K562 (cell line): ENCODE measurements at regions not wholly inside any gene's neighbourhood (a gene's known extent, or its start where the extent isn't known, plus 50 kb on each side); places are given as distances from the start of the nearest gene placed in this dataset.

Source experiments
- ATAC-seq: fragments of 200-7000 bp; cut with Tn5 transposase; 3 replicates; pipeline ENCODE4 v1.9.1; 2020; ENCODE audit warnings: moderate library complexity
- BruUV-seq: library from RNA; stranded (reverse); fragments of 400-500 nt; replicated peaks from 2 replicates; lab custom pipeline; 2021; lab: Mats Ljungman, UMichigan
- CTCF ChIA-PET: fragments of 300-600 bp; formaldehyde crosslinking; extraction: SDS; loops from one replicate; lab custom pipeline; 2021; ENCODE audit warnings: low intra/inter-chr PET ratio; lab: Yijun Ruan, JAX
- POLR2A ChIA-PET: fragments of 300-600, 350-650 bp; sonication (Branson Sonifier 250); formaldehyde crosslinking; extraction: SDS; loops from one replicate; lab custom pipeline; 2021; ENCODE audit warnings: antibody characterized with exemption, inconsistent platforms; lab: Yijun Ruan, JAX
- DNase-seq, 4 experiments: peaks; one replicate each; pipeline versions ENCODE4 v3.0.0 to v3.0.0-alpha.2; 2011 to 2018; ENCODE audit warnings: low spot score in 3 of 4, mixed read lengths in 3 of 4; ENCODE audit errors: extremely low read depth in 1 of 4
- FAIRE-seq: peaks from 2 replicates; lab custom pipeline; 2011; peaks lifted over from hg19 to GRCh38; lab: Jason Lieb, UNC
- H2AFZ ChIP-seq: 2 replicates; pipeline ENCODE4 v1.6.0; 2011; ENCODE audit warnings: low read depth, low read length, control low read depth, inconsistent platforms
- H3K27ac ChIP-seq: fragments of 200-600 bp; 3 replicates; pipeline ENCODE4 v1.8.0; 2011; ENCODE audit warnings: low read depth, mild to moderate bottlenecking, control low read depth, inconsistent platforms, low read length, moderate library complexity, mixed read lengths; ENCODE audit errors: extremely low read depth
- H3K27me3 ChIP-seq, 2 experiments: fragments of 300-600 bp in 1 of 2; 2 replicates in 1 of 2; 3 replicates in 1 of 2; pipeline versions ENCODE4 v1.6.0 to v1.8.0; 2011; ENCODE audit warnings: inconsistent platforms in 2 of 2, low read length in 2 of 2, mild to moderate bottlenecking in 1 of 2, mixed read lengths in 1 of 2, moderate library complexity in 1 of 2; ENCODE audit not compliant: control insufficient read depth in 2 of 2, insufficient read depth in 2 of 2
- H3K36me3 ChIP-seq: fragments of 300-600 bp; 3 replicates; pipeline ENCODE4 v1.8.0; 2011; ENCODE audit warnings: mild to moderate bottlenecking, low read length, inconsistent platforms; ENCODE audit not compliant: control insufficient read depth, insufficient read depth
- H3K4me1 ChIP-seq, 2 experiments: fragments of 200-600 bp in 1 of 2; replicated peaks in 1 of 2; 2 replicates in 1 of 2; 3 replicates in 1 of 2; pipeline versions ENCODE4 v1.5.1 to v1.8.0; 2011; ENCODE audit warnings: inconsistent platforms in 2 of 2, low read length in 2 of 2, mild to moderate bottlenecking in 1 of 2, mixed read lengths in 1 of 2, moderate library complexity in 1 of 2; ENCODE audit not compliant: control insufficient read depth in 2 of 2, insufficient read depth in 2 of 2
- H3K4me2 ChIP-seq: 2 replicates; pipeline ENCODE4 v1.6.1; 2011; ENCODE audit warnings: low read length, control low read depth, inconsistent platforms, mixed read lengths; ENCODE audit not compliant: insufficient read depth
- H3K4me3 ChIP-seq: fragments of 200-600 bp; sonication (generic), shearing (Covaris generic); 2 replicates; pipeline ENCODE4 v1.5.1; 2016; ENCODE audit warnings: control low read depth, inconsistent platforms
- H3K79me2 ChIP-seq: fragments of 200-600 bp; 3 replicates; pipeline ENCODE4 v1.8.0; 2011; ENCODE audit warnings: low read length, inconsistent platforms; ENCODE audit not compliant: control insufficient read depth, insufficient read depth
- H3K9ac ChIP-seq, 2 experiments: 2 replicates each; pipeline versions ENCODE4 v1.6.0 to v1.6.1; 2011; ENCODE audit warnings: low read depth in 2 of 2, low read length in 2 of 2, control low read depth in 1 of 2, inconsistent platforms in 1 of 2, mild to moderate bottlenecking in 1 of 2, mixed read lengths in 1 of 2; ENCODE audit not compliant: insufficient read depth in 1 of 2
- H3K9me1 ChIP-seq: one replicate; pipeline ENCODE4 v1.6.0; 2011; ENCODE audit warnings: inconsistent platforms, mild to moderate bottlenecking, low read length, moderate library complexity; ENCODE audit not compliant: control insufficient read depth, insufficient read depth
- H3K9me3 ChIP-seq: replicated peaks from 2 replicates; pipeline ENCODE4 v1.5.1; 2011; ENCODE audit warnings: low read depth, low read length, inconsistent platforms; ENCODE audit not compliant: control insufficient read depth, insufficient read depth
- H4K20me1 ChIP-seq: replicated peaks from 2 replicates; pipeline ENCODE4 v1.6.1; 2011; ENCODE audit warnings: low read length, inconsistent platforms, mixed read lengths; ENCODE audit not compliant: control insufficient read depth, insufficient read depth
- CREB3 ChIP-seq: fragments of 450-650 bp; conservative IDR thresholded peaks from 2 replicates; pipeline ENCODE4 v1.6.1; 2016; ENCODE audit warnings: missing genetic modification characterization, low read depth, mild to moderate bottlenecking, missing compliant biosample characterization, moderate library complexity
- RB1 ChIP-seq: fragments of 450-650 bp; IDR thresholded peaks from 2 replicates; pipeline ENCODE4 v1.6.1; 2017; ENCODE audit warnings: low read depth, mild to moderate bottlenecking
- YY1 ChIP-seq, 3 experiments: IDR thresholded peaks; 2 replicates each; pipeline ENCODE4 v1.6.1; 2011; ENCODE audit warnings: low read length in 2 of 3, mild to moderate bottlenecking in 2 of 3, moderate library complexity in 2 of 3, borderline replicate concordance in 1 of 3, control low read depth in 1 of 3, low read depth in 1 of 3; ENCODE audit not compliant: insufficient read depth in 3 of 3, insufficient replicate concordance in 2 of 3, control insufficient read depth in 1 of 3, insufficient read length in 1 of 3; ENCODE audit errors: extremely low read depth in 1 of 3
- ZNF280B ChIP-seq: fragments of 250-450 bp; sonication (Bioruptor Pico); IDR thresholded peaks from 2 replicates; pipeline ENCODE4 v1.5.1; 2021; ENCODE audit warnings: mild to moderate bottlenecking
- WGBS: fragments of 100-300 bp; shearing (Covaris generic); methylation state at CpG from one replicate; pipeline ENCODE4 v1.1.6; 2016; ENCODE audit warnings: low coverage, mixed read lengths; ENCODE audit not compliant: insufficient coverage; ENCODE audit errors: missing lambda C conversion rate; 5-methylcytosine and 5-hydroxymethylcytosine counted together
- in situ Hi-C: fragments of 300-500 bp; cut with MboI; formaldehyde crosslinking; loops from 4 replicates; pipeline ENCODE4 v1.15.0; 2018; ENCODE audit warnings: inconsistent platforms, mixed read lengths
- intact Hi-C: fragments of 100-400 bp; cut with micrococcal nuclease; formaldehyde crosslinking; loops from 2 replicates; pipeline ENCODE4 v1.14.2; 2022

DNA sequence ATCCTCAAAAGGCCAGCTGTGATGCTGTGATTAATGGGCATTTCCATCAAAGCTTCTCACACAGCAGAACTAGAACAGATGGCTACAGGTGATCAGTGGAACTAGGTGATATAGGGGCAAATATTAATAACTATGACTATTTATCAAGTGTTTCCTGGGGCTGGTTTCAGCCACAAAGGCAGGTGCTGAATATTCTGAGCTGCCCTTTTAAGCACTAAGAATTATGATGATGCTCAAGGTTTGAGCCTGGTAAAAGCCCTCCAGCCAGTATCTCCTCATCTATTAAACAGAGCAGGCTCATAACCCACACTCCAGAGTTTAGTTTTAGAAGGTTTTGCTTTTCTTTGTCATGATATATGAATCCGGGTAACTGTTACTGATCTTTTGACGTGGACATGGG lies 129.5 kb upstream of the ACP3 start (continued):
- no peak for TF ChIP-seq CREB3 (tag)
- TF ChIP-seq YY1 (IDR thresholded peaks at IDR 0.05; ENCODE audit: borderline replicate concordance in 1 of 3, control insufficient read depth in 1 of 3, extremely low read depth in 1 of 3, insufficient read depth in 3 of 3, insufficient read length in 1 of 3, insufficient replicate concordance in 2 of 3, low read depth in 1 of 3, low read length in 2 of 3): no peak
- no peak for TF ChIP-seq RB1

DNA sequence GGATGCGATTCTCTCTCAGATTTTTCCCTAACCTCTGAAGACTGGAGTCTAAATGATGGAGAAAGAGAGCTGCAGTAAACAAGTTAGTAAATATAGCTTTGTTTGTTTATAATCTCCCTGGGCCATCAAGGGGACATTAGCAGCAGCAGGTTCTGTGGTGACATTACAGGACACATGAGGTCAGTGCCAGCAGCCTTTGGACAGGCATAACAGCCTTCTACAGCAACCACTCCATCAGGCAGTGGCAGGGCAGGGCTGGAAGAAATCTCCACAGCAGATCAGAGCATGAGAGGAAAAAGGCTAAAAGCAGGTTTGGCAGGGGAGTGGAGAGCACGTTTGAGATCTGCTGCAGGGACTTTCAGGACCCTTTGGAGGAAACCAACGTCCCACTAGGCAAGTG lies 127.6 kb upstream of the ACP3 start:
- intact Hi-C loops: loop anchor here (5.0 to 10.0 kb wide), 2 partner anchors 148 to 395 kb away; no protein-coding TSS in a partner anchor
- in situ Hi-C loops: no loop called here
- no peak for TF ChIP-seq ZNF280B (CRISPR knock-in tag)
- TF ChIP-seq, all 486 proteins: peak for 0
- FAIRE-seq: no peak
- CTCF ChIA-PET: no interaction called here
- WGBS: 0% methylated on average over 2 of the region's 3 CpGs
- Histone ChIP-seq H3K9me1 (no peaks in the 10 kb centered on the region), H4K20me1 (no peaks in the 10 kb centered on the region), H3K9ac (no peak overlapping the region), H3K4me1 (no peaks in the 10 kb centered on the region), H3K79me2 (no peaks in the 10 kb centered on the region), H3K27ac (no peak overlapping the region), H2AFZ (no peak overlapping the region), H3K27me3 (no peaks in the 10 kb centered on the region), H3K4me2 (no peak overlapping the region), H3K4me3 (no peak overlapping the region), H3K36me3 (no peaks in the 10 kb centered on the region), H3K9me3 (no peaks in the 10 kb centered on the region)
- no peak for DNase-seq
- ATAC-seq: no peak
- BruUV-seq: no TSS peak
- POLR2A ChIA-PET: no interaction called here
